A549 (cell line): ENCODE measurements at regions not wholly inside any gene's neighbourhood (a gene's known extent, or its start where the extent isn't known, plus 50 kb on each side); places are given as distances from the start of the nearest gene placed in this dataset.

Experiments used
- CTCF ChIP-seq: fragments of >200 bp; sonication (Bioruptor Twin); formaldehyde crosslinking; IDR thresholded peaks from 3 replicates; pipeline ENCODE4 v1.5.1; 2016
- EP300 ChIP-seq, 2 experiments: fragments of >200 bp; sonication (Bioruptor Twin); formaldehyde crosslinking; IDR thresholded peaks; 2 replicates in 1 of 2; 3 replicates in 1 of 2; pipeline ENCODE4 v1.6.1; 2016 to 2017
- ESRRA ChIP-seq: fragments of 150-350 bp; IDR thresholded peaks from 2 replicates; pipeline ENCODE4 v1.6.1; 2014; ENCODE audit warnings: mild to moderate bottlenecking, low read length, borderline replicate concordance
- JUNB ChIP-seq: fragments of >200 bp; sonication (Bioruptor Twin); formaldehyde crosslinking; IDR thresholded peaks from 2 replicates; pipeline ENCODE4 v1.6.1; 2016
- POLR2A ChIP-seq: IDR thresholded peaks from 2 replicates; pipeline ENCODE4 v1.6.1; 2012; ENCODE audit warnings: mild to moderate bottlenecking, low read length
- SMC3 ChIP-seq: fragments of >200 bp; sonication (Bioruptor Twin); formaldehyde crosslinking; IDR thresholded peaks from 3 replicates; pipeline ENCODE4 v1.6.1; 2018; ENCODE audit warnings: inconsistent platforms

GRCh38 chr1:119204961-119205357 is 64.5 kb upstream of the WARS2 start:
- TF ChIP-seq POLR2A = no peak
- no peak for TF ChIP-seq CTCF
- no peak for TF ChIP-seq EP300 (IDR thresholded peaks at IDR 0.05)
- no peak for TF ChIP-seq SMC3
- no peak for TF ChIP-seq ESRRA
- no peak for TF ChIP-seq JUNB
